ENCODE measurements at regions not wholly inside any gene's neighbourhood (a gene's known extent, or its start where the extent isn't known, plus 50 kb on each side); places are given as distances from the start of the nearest gene placed in this dataset.

GRCh38 chr11:19389787-19390303 is 149.1 kb upstream of the E2F8 start:
- peak in 2 of 3 donors; percentile 31 to 65 for TF ChIP-seq POLR2AphosphoS5 (IDR thresholded peaks at IDR 0.05)
- TF ChIP-seq EP300 (IDR thresholded peaks at IDR 0.05; ENCODE audit: low read depth): no peak
- no peaks in the 10 kb centered on the region for H3K9me3 ChIP-seq
- H3K4me3 ChIP-seq: no peak overlapping the region
- DNase-seq: peak; percentile 21
- in situ Hi-C loops (cut with MboI; ENCODE audit: low pct_ligation_motif_present in 1 of 4, low pct_unique_long_range_greater_than_20kb in 1 of 4, low sequenced_read_pairs in 3 of 4) (no loop called here), intact Hi-C loops (cut with DNase I; ENCODE audit: low total_unique reads) (no loop called here)
- no peaks in the 10 kb centered on the region for H3K4me1 ChIP-seq
- H3K27ac ChIP-seq: peak overlapping the region in 3 of 4 donors; percentile 33 to 46 (median 37)
- 73% methylated on average over 3 of the region's 3 CpGs; no CpG with 5 or more reads in 1 of the 2 donors for WGBS, 2 donors (ENCODE audit: low coverage in 1 of 2)
- no peaks in the 10 kb centered on the region for H3K36me3 ChIP-seq
- H3K27me3 ChIP-seq: no peaks in the 10 kb centered on the region

GRCh38 chr11:19382131-19382611 is 141.4 kb upstream of the E2F8 start:
- H3K36me3 ChIP-seq: no peaks in the 10 kb centered on the region
- 79 to 88% methylated on average over 4 to 16 of the region's 16 CpGs for WGBS, 2 donors (ENCODE audit: low coverage in 1 of 2)
- no peaks in the 10 kb centered on the region for H3K27me3 ChIP-seq
- no peak for DNase-seq
- H3K4me1 ChIP-seq: no peaks in the 10 kb centered on the region
- TF ChIP-seq POLR2AphosphoS5 (IDR thresholded peaks at IDR 0.05) (no peak), CTCF (IDR thresholded peaks at IDR 0.05) (no peak), EP300 (IDR thresholded peaks at IDR 0.05; ENCODE audit: low read depth) (no peak), POLR2A (IDR thresholded peaks at IDR 0.05) (no peak)
- no peak overlapping the region for H3K4me3 ChIP-seq
- H3K27ac ChIP-seq: no peak overlapping the region
- in situ Hi-C loops (cut with MboI; ENCODE audit: low pct_ligation_motif_present in 1 of 4, low pct_unique_long_range_greater_than_20kb in 1 of 4, low sequenced_read_pairs in 3 of 4) (no loop called here), intact Hi-C loops (cut with DNase I; ENCODE audit: low total_unique reads) (no loop called here)
- no peaks in the 10 kb centered on the region for H3K9me3 ChIP-seq

- Histone ChIP-seq H3K27me3 (no peaks in the 10 kb centered on the region), H3K4me3 (no peak overlapping the region), H3K4me1 (no peaks in the 10 kb centered on the region), H3K36me3 (no peaks in the 10 kb centered on the region), H3K9me3 (no peaks in the 10 kb centered on the region), H3K27ac (no peak overlapping the region)
- 52% methylated on average over 2 of the region's 2 CpGs; no CpG with 5 or more reads in 1 of the 2 donors for WGBS, 2 donors (ENCODE audit: low coverage in 1 of 2)
- DNase-seq: no peak
- TF ChIP-seq POLR2AphosphoS5 (IDR thresholded peaks at IDR 0.05) (no peak), EP300 (IDR thresholded peaks at IDR 0.05; ENCODE audit: low read depth) (no peak), CTCF (IDR thresholded peaks at IDR 0.05) (no peak), POLR2A (IDR thresholded peaks at IDR 0.05) (no peak)
- intact Hi-C loops (cut with DNase I; ENCODE audit: low total_unique reads) (no loop called here), in situ Hi-C loops (cut with MboI; ENCODE audit: low pct_ligation_motif_present in 1 of 4, low pct_unique_long_range_greater_than_20kb in 1 of 4, low sequenced_read_pairs in 3 of 4) (no loop called here)
These were observed 139.6 kb upstream of the E2F8 start for GRCh38 chr11:19380375-19380774.

- no peaks in the 10 kb centered on the region for H3K36me3 ChIP-seq
- H3K27ac ChIP-seq: no peak overlapping the region
- 63 to 64% methylated on average over 7 of the region's 7 CpGs for WGBS, 2 donors (ENCODE audit: low coverage in 1 of 2)
- no peaks in the 10 kb centered on the region for H3K9me3 ChIP-seq
- H3K4me1 ChIP-seq: no peaks in the 10 kb centered on the region
- in situ Hi-C loops (cut with MboI; ENCODE audit: low pct_ligation_motif_present in 1 of 4, low pct_unique_long_range_greater_than_20kb in 1 of 4, low sequenced_read_pairs in 3 of 4): no loop called here
- no peak for DNase-seq
- H3K4me3 ChIP-seq: no peak overlapping the region
- no peak for TF ChIP-seq CTCF (IDR thresholded peaks at IDR 0.05)
- no peak for TF ChIP-seq POLR2A (IDR thresholded peaks at IDR 0.05)
- TF ChIP-seq EP300 (IDR thresholded peaks at IDR 0.05; ENCODE audit: low read depth): no peak
- TF ChIP-seq POLR2AphosphoS5 (IDR thresholded peaks at IDR 0.05): no peak
- H3K27me3 ChIP-seq: no peaks in the 10 kb centered on the region
- intact Hi-C loops (cut with DNase I; ENCODE audit: low total_unique reads): no loop called here
These were observed 138.7 kb upstream of the E2F8 start for GRCh38 chr11:19379465-19379864.

- Histone ChIP-seq H3K4me3 (no peak overlapping the region), H3K4me1 (no peaks in the 10 kb centered on the region), H3K36me3 (no peaks in the 10 kb centered on the region), H3K9me3 (no peaks in the 10 kb centered on the region), H3K27ac (no peak overlapping the region), H3K27me3 (no peaks in the 10 kb centered on the region)
- DNase-seq: no peak
- no peak for TF ChIP-seq CTCF (IDR thresholded peaks at IDR 0.05)
- TF ChIP-seq EP300 (IDR thresholded peaks at IDR 0.05; ENCODE audit: low read depth): no peak
- intact Hi-C loops (cut with DNase I; ENCODE audit: low total_unique reads) (no loop called here), in situ Hi-C loops (cut with MboI; ENCODE audit: low pct_ligation_motif_present in 1 of 4, low pct_unique_long_range_greater_than_20kb in 1 of 4, low sequenced_read_pairs in 3 of 4) (no loop called here)
- WGBS, 2 donors (ENCODE audit: low coverage in 1 of 2): 72 to 77% methylated on average over 2 to 4 of the region's 4 CpGs
These were observed 138.1 kb upstream of the E2F8 start for GRCh38 chr11:19378814-19379213.

Data from transverse colon (tissue), 4 donors.